ENCODE measurements at regions not wholly inside any gene's neighbourhood (a gene's known extent, or its start where the extent isn't known, plus 50 kb on each side); places are given as distances from the start of the nearest gene placed in this dataset.

GRCh38 chr5:113846941-113847340 is 333.4 kb downstream of the YTHDC2 start:
- no peak for TF ChIP-seq CTCF (IDR thresholded peaks at IDR 0.05; ENCODE audit: low read depth, low read length, poor library complexity, severe bottlenecking)
- no peak for TF ChIP-seq EZH2phosphoT487 (IDR thresholded peaks at IDR 0.05; ENCODE audit: borderline replicate concordance, low read length)
